NT2/D1 (cell line): ENCODE measurements at regions not wholly inside any gene's neighbourhood (a gene's known extent, or its start where the extent isn't known, plus 50 kb on each side); places are given as distances from the start of the nearest gene placed in this dataset.

ENCODE experiments used
- SUZ12 ChIP-seq: IDR thresholded peaks from 2 replicates; pipeline ENCODE4 v1.6.1; 2011; ENCODE audit not compliant: insufficient read length, insufficient read depth; ENCODE audit errors: extremely low read depth
- YY1 ChIP-seq: IDR thresholded peaks from 2 replicates; pipeline ENCODE4 v1.6.1; 2011; ENCODE audit not compliant: insufficient read length, insufficient read depth
- ZNF274 ChIP-seq: IDR thresholded peaks from 2 replicates; pipeline ENCODE4 v1.6.1; 2011; ENCODE audit warnings: mild to moderate bottlenecking, low read depth, low read length

DNA sequence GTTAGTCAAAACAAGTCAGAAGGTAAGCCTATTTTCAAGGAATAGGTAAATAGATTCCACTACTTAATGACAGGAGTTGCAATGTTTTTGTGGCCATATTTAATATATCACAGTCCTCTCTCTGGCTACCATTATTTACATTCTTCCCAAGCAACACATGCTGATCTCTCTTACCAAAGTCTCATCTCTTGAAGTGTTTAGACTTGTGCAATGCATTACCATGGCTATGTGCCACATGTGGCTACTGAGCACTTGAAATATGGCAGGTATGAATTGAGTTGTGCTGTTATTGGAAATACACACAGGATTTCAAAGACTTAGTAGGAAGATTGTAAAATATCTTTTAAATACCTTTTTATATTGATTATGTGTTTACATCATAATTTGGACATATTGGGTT, 262.4 kb upstream of the PDE3A start:
- TF ChIP-seq YY1: no peak
- TF ChIP-seq SUZ12: no peak
- TF ChIP-seq ZNF274: no peak
